Stimulated activated CD4-positive, alpha-beta T cell treated with anti-CD3 and anti-CD28 coated beads, TNF-alpha, amount 100 ng/mL, for 48 hours (primary cell): ENCODE measurements at regions not wholly inside any gene's neighbourhood (a gene's known extent, or its start where the extent isn't known, plus 50 kb on each side); places are given as distances from the start of the nearest gene placed in this dataset.

Source experiments
- DNase-seq, 3 donors: peaks; one replicate each; pipeline ENCODE4 v3.0.0-alpha.2; 2020; ENCODE audit warnings: low read depth in 3 of 3

GRCh38 chr11:116600930-116601329 lies 171.9 kb downstream of the BUD13 start:
- no peak for DNase-seq

DNA sequence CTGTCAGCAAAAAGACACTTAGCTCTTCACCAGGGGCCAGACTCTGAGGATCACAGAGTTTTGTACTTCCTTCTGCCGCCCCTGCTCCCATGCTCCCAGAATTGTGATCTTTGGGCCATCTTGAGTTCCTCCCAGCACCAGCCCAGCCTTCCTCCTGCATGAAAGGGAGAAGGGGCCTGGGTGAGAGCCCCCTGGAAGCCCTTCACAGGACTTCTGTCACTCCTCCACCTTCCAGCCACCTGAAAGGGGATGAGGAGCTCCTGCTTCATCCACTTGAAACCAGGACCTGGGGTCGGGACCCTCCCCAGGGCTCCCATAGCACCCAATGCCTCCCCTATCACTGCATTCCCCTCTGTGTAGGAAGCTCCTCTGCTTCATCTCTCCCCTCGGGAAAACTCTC lies 174.2 kb downstream of the BUD13 start:
- no peak for DNase-seq

DNA sequence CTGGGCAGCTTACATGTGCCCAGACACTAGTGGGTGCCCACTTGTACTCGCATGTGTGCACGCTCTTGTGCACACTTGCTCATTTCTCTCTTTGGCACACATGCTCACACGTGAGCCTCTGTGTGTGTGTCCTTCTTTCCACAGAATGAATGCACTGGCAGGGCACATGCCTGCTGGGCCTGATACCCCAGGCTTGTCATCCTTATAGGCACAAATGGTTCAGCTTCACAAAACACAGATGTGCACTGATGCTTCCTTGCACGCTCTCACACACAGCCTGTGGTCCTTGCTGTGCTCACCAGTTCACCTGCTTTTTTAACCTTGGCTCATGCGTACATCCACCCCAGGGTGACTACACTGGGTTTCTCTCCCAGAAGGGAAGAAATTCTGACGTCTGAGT lies 174.8 kb downstream of the BUD13 start:
- no peak for DNase-seq

DNA sequence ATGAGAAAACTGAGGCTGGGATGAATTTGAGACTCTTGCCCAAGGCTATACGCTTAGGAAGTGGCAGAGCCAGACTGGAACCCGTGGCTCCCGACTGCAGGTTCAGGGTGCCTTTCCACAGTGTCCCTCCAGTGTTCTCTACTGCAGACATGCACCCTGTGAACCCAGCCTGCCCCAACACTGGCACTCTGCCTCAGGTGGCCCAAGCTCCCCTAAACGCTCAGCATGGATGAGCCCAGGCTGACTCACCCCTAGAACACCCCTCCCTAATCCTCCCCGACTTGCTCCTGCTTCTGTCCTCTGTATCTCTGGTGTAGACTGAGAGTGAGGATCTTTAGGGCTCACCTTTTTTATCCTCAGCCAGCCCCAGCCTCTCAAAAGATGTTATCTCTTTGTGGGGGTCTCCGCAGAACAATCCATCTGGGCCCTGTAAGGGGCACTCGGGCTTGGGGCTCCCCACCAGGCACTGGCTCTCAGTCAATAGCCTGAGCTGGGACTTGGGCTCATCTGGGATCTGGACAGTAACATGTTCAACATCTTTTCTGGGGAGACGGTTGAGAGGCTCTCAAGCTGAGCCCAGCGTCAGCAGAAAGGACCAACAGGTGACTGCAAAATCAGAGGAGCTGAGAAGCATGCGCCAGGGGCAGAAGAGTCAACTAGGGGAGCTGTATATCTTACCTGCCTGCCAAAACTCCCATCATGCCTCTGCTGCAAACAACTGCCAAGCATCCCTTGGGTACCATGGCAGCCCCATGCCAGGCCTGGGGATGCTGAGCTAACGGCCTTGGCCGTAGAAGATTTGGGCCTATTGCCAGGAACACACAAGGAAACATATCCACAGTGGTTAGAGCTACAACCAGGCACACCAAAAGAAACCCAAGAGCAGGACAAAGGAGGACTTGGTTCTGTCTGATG lies 176.2 kb downstream of the BUD13 start:
- DNase-seq, result no peak

DNA sequence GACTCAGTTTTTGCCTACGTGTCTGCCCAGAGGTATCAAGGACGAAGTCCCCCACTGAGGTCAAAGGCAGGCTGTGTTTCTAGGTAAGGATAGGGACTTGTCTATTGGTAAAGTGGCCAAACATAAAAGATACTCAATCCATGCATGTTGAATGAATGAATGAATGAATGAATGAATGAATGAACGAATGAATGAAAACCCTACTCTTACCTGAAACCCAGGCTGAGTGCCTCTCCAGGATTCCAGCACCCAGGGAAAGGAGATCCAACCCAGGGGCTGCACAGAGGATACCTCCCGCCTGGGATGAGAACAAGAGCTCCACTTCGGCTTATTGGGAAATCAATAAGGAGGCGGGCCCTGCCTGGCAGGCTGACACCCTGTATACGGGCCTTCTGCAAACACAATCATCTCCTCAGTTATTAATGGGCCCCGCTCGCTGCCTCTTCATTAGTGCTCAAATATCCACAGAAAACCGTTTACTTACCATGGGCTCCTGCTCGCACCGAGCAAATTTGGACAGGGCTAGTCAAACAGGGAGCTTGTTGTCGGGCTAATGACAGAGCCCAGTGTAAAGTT lies 177.4 kb downstream of the BUD13 start:
- no peak for DNase-seq

DNA sequence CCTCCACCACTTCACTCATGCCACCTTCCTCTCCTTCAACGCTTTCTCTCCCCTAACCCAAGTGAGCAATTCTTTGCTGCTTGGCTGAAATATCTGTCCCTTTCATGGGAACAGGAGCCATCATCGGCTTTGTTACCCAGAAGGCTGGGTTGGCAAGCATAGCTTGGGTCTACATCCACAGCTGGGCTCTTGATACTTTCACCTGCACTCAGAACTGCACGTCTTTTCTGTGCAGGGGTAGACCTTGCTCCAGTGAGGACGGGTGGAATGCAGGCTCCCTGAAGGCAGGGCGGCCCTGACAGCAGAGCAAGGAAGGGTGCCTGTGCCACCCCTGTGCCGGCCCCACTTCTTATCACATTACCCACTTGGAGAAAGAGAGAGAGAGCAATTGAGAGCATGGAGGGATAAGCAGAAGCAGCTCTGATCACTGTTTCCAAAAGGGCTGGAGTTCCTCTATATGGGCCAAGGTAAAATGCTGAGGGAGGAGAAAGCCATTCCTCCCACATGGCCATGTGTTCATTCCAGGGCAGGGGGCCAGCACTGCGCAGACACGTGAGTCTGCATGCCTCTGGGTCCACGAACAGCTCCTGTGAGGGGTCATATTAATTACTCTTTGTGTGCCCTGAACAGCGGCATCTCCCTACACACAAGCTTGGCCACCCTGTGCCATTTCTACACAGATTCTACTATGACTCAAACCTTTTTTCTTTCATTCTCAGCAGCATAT lies 181.8 kb downstream of the BUD13 start:
- DNase-seq, result no peak

DNA sequence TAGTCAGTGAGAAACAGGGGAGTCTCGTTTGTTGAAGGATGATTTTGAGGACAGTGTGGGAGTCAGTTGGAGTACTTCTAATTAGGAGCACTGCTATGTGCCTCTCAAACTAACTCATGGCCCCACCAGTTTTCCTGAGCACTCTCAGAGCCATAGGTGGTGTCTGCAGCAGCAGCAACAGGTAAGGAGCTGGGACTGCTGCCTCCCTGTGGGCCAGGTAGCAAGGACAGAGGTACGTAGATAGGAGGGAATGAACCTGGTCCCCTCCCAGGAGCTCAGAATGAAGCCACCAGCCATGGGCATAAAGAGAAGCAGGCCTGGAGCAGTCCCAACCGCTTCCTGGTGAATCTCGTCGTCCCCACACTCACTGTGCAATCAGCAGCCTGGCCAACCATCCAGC lies 183.4 kb downstream of the BUD13 start:
- DNase-seq, result no peak

DNA sequence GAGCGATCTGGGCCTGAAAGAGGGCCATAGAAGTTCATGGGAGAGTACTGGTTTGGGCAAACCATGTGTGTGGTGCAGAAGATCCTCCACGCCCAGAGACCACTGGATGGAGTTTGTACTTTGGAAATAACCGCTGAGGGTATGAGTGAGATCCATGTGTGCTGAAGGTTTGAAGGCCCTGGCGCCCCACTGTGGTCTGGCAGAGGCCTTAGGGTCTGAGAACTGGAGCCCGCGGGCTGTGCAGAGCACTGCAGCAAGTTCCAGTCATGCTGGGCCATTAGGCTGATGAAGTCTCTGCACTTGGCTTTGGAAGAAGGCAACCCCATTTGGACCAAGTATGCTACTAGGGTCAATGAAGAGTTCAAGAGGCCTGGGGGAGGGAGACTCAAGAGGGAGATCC lies 186.4 kb downstream of the BUD13 start:
- DNase-seq, result no peak

- DNase-seq, result no peak
These were observed 190.2 kb downstream of the BUD13 start for GRCh38 chr11:116582571-116582970.

DNA sequence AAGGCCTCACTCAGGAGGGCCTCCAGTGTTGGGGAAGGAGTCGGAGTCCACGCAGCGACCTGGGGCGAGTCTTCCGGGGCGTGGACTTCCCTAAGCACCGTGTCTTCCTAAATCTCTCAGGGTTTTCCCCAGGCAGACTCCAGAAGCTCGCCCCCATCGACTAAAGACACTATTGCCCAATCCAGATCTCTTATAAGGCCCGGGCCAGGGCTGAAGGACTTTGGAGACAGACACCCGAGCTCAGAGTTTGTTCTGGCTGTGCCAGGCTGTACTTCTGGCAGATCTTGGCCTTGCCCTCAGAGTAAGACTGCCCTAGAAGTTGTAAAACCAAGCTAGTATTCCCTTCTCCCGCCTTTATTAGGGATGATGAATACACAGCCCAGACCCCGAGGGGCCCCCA lies 191.4 kb downstream of the BUD13 start:
- DNase-seq, result no peak

GRCh38 chr11:116580799-116581198 lies 192.0 kb downstream of the BUD13 start:
- DNase-seq, result no peak

GRCh38 chr11:116579857-116580727 lies 192.7 kb downstream of the BUD13 start:
- no peak for DNase-seq

GRCh38 chr11:116579031-116579653 lies 193.6 kb downstream of the BUD13 start:
- no peak for DNase-seq

GRCh38 chr11:116577956-116578355 lies 194.8 kb downstream of the BUD13 start:
- DNase-seq, result no peak

DNA sequence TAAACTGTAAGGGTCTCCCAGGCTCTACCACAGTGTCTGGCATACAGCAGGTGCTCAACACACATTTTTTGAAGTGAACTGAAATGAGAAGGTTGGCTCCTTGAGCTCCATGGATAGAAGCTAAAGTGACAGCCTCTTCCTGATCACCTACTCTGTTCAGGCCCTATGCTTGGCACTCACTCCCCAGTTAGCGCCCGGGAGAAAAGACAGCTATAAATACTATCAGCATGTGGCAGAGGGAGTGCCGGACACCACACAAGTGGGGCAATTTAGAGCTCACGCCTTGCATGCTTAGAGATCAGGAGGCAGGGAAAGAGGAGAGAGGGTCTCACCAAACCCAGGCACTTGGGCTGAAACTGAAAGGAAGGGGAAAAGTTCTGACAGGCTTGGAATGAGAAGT lies 195.5 kb downstream of the BUD13 start:
- no peak for DNase-seq

DNA sequence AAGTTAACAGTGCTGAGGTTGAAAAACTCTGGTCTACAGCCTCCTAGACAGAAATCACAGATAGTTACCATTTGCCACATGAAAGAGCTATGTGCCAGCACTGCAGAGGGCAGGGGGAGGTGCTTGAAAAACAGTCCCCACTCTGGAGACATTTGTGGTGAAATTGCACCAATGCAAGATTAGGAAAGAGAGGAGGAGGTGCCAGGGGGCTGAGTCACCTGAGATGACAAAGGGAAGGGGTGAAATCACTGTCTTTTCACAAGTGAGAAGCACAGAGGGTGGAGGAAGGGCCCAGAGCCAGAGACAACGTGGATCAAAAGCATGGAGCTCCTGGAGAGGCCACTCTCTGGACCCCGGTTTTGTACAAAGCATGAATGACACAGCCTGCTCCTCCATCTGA lies 196.3 kb downstream of the BUD13 start:
- DNase-seq, result no peak

DNA sequence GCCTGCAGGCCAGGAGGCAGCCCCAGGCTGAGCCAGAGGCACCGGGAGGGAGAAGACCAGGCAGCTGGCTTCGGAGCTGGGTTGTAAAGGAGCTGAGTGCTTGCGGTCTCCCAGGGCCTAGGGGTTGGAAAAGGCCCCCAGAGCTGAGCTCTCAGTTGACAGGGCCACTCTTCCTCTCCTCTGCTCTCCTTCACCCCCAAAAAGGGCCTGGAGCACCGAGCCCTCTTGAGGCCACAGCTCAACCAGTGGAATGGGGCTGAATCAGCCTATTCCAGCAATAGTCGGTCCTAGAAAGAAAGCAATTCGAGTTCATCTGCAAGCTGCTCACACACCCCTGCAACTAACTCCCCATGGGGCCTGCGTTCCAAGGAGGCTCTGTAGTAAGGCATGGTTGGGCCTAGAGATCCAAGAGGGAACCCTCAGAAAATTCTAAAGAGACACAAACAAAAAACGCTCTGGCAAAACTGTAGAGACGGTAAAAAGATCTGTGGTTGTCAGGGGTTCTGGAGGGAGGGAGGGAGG lies 205.0 kb downstream of the BUD13 start:
- no peak for DNase-seq

DNA sequence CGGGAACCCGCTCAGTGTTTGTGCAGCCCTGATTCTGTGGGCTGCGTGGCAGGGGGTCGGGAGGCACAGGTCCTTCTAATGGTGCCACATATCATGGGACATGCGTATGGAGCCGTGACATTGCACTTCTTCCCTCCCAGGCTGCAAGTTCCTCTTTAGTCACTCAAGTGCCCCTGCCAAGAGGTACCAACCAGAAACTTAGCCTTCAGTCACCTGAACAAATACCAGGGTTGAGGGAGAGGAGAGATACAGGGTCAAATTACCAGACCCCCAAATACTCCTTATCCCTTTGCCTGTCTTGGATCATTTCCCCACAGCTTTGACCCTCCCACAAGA lies 209.1 kb downstream of the BUD13 start:
- no peak for DNase-seq

DNA sequence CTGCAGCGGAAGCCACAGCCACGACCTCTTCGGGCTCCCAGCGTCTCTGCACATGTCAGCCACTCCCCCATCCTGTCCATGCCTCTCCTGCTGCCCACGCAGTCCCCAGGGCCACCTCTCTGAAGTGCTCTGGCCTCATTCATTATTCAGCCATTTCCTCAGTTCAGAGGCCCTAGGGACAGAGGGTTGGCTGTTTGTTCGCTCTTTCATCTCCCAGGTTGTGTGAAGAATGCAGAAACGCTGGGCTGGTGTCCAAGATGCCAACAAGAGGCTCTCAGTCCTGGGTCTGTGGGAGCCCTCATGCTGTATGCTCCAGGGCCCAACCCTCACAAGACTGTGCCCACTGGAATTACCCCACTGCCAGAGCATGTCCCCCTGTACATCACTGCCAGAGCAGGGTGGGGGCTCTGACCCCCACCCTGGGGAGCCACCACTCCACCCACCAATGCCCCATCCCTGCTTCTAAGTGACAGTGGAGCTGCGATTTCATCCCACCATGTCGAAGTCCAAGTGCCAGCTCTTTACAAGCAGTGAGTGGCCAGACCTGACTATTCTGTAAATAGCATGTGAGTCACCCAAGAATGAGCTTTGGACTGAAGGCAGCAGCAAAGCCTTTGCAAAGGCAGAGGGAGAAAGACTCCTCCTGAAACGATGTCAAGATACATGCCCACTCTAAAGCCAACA lies 209.6 kb downstream of the BUD13 start:
- DNase-seq, result no peak

DNA sequence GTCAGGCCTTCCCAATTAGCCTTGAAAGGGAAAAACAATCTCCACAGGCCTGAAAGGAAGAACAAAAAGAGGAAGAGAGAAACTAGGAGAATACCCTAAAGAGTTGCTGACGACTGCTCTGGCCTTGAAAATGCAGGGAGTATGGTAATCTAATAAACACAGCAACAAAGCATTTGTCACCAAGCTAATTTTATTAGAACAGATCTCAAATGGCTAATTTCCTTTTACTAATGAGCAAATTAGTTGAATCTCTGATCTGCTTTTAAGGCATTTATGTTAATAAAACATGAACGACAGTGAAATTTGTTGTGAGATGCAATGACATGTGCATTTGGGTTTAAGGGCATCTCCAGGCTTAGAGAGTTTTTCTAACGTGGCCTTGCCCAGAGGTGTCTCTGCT lies 212.2 kb downstream of the BUD13 start:
- DNase-seq, result no peak
